ENCODE measurements at regions not wholly inside any gene's neighbourhood (a gene's known extent, or its start where the extent isn't known, plus 50 kb on each side); places are given as distances from the start of the nearest gene placed in this dataset.

DNA sequence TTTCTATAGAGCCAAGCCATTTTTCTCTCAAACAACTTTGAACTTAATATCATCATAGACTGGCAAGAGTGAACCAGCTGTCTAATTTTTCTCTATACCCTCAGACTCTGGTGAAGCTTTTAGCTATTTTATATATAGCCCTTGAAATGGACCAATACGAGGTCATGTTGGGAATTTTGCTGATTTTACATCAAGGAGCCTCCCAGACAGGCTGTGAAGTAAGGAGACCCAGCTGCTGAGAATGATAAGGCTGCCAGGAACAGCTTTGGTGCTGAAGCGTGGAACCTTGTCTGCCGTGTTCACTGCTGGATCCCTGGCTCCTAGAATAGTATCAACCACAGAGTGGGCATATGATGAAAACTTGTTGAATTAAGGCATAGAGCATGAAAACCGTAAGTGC, 326.2 kb upstream of the NAV3 start:
- H3K4me3 ChIP-seq (ENCODE audit: low read depth in 1 of 2, low read length in 2 of 2), result no peak overlapping the region
- H4K20me1 ChIP-seq (ENCODE audit: insufficient read depth, low read length), result no peaks in the 10 kb centered on the region
- H3K9me3 ChIP-seq (ENCODE audit: insufficient read depth, low read length, severe bottlenecking), result no peaks in the 10 kb centered on the region
- H3K27me3 ChIP-seq (ENCODE audit: insufficient read depth, low read length, poor library complexity), result no peaks in the 10 kb centered on the region
- no peak overlapping the region for H3K4me2 ChIP-seq (ENCODE audit: insufficient read depth, low read length)
- H3K9ac ChIP-seq (ENCODE audit: low read depth, low read length), result no peak overlapping the region
- no peaks in the 10 kb centered on the region for H3K4me1 ChIP-seq (ENCODE audit: insufficient read depth, low read length)
- no peaks in the 10 kb centered on the region for H3K79me2 ChIP-seq (ENCODE audit: insufficient read depth, low read length)
- H2AFZ ChIP-seq (ENCODE audit: low read depth, low read length), result no peak overlapping the region
- DNase-seq (no peak), ATAC-seq (ENCODE audit: insufficient read depth, low read depth) (no peak)
- H3K27ac ChIP-seq (ENCODE audit: low read length), result no peak overlapping the region
- TF ChIP-seq EZH2 (IDR thresholded peaks at IDR 0.05; ENCODE audit: borderline replicate concordance, low read depth, low read length, severe bottlenecking), result no peak
- TF ChIP-seq, protein P1, sequence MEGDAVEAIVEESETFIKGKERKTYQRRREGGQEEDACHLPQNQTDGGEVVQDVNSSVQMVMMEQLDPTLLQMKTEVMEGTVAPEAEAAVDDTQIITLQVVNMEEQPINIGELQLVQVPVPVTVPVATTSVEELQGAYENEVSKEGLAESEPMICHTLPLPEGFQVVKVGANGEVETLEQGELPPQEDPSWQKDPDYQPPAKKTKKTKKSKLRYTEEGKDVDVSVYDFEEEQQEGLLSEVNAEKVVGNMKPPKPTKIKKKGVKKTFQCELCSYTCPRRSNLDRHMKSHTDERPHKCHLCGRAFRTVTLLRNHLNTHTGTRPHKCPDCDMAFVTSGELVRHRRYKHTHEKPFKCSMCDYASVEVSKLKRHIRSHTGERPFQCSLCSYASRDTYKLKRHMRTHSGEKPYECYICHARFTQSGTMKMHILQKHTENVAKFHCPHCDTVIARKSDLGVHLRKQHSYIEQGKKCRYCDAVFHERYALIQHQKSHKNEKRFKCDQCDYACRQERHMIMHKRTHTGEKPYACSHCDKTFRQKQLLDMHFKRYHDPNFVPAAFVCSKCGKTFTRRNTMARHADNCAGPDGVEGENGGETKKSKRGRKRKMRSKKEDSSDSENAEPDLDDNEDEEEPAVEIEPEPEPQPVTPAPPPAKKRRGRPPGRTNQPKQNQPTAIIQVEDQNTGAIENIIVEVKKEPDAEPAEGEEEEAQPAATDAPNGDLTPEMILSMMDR (IDR thresholded peaks at IDR 0.05; ENCODE audit: borderline replicate concordance, extremely low read depth, low read length, poor library complexity, severe bottlenecking), result no peak
- no peaks in the 10 kb centered on the region for H3K36me3 ChIP-seq (ENCODE audit: insufficient read depth, low read length)

DNA sequence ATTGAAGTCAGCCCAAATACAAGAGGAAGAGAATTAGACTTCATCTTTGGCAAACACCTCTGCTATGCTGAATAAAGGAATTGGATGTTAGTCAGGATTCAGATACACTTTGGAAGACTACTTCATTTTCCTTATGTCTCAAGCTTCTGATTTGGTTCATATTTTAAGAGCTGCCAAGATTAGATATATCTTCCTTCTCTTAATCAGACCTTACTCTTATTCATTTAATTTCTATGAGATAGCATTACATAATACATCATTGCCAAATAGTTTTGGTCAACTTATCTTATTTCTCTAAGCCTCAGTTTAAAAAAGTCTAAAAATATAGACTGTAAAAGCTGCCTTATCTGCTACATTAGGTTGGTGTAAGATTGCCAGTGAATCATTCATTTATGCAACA, 330.6 kb upstream of the NAV3 start:
- Histone ChIP-seq H3K79me2 (ENCODE audit: insufficient read depth, low read length) (no peaks in the 10 kb centered on the region), H3K4me3 (ENCODE audit: low read depth in 1 of 2, low read length in 2 of 2) (no peak overlapping the region), H3K4me1 (ENCODE audit: insufficient read depth, low read length) (no peaks in the 10 kb centered on the region), H3K4me2 (ENCODE audit: insufficient read depth, low read length) (no peak overlapping the region), H3K27ac (ENCODE audit: low read length) (no peak overlapping the region), H3K36me3 (ENCODE audit: insufficient read depth, low read length) (no peaks in the 10 kb centered on the region), H3K27me3 (ENCODE audit: insufficient read depth, low read length, poor library complexity) (no peaks in the 10 kb centered on the region), H3K9ac (ENCODE audit: low read depth, low read length) (no peak overlapping the region), H3K9me3 (ENCODE audit: insufficient read depth, low read length, severe bottlenecking) (no peaks in the 10 kb centered on the region), H4K20me1 (ENCODE audit: insufficient read depth, low read length) (no peaks in the 10 kb centered on the region), H2AFZ (ENCODE audit: low read depth, low read length) (no peak overlapping the region)
- ATAC-seq (ENCODE audit: insufficient read depth, low read depth), result no peak
- TF ChIP-seq, protein P1 (IDR thresholded peaks at IDR 0.05; ENCODE audit: borderline replicate concordance, extremely low read depth, low read length, poor library complexity, severe bottlenecking), result no peak
- no peak for TF ChIP-seq EZH2 (IDR thresholded peaks at IDR 0.05; ENCODE audit: borderline replicate concordance, low read depth, low read length, severe bottlenecking)
- DNase-seq, result no peak

DNA sequence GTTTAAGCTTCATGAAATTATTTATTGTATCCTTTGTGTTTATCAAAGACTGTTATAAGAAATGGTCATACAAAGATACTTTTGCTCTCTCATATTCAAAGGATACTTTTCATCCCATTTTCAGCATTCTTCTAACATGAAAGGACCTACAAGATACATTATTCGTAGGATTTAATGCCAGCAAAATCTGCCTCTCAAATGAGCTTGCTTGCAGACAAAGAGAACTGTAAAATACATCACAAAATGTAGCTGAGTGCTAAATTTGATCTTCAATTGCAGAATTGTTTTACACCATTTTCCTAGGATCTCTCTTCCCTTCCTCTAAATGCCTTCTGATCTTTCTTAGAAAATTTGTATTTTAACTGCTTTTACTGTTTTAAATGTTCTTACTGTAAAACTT, 333.0 kb upstream of the NAV3 start:
- Histone ChIP-seq H3K36me3 (ENCODE audit: insufficient read depth, low read length) (no peaks in the 10 kb centered on the region), H3K27me3 (ENCODE audit: insufficient read depth, low read length, poor library complexity) (no peaks in the 10 kb centered on the region), H4K20me1 (ENCODE audit: insufficient read depth, low read length) (no peaks in the 10 kb centered on the region), H3K4me1 (ENCODE audit: insufficient read depth, low read length) (no peaks in the 10 kb centered on the region), H2AFZ (ENCODE audit: low read depth, low read length) (no peak overlapping the region), H3K9ac (ENCODE audit: low read depth, low read length) (no peak overlapping the region), H3K4me3 (ENCODE audit: low read depth in 1 of 2, low read length in 2 of 2) (no peak overlapping the region), H3K27ac (ENCODE audit: low read length) (no peak overlapping the region), H3K79me2 (ENCODE audit: insufficient read depth, low read length) (no peaks in the 10 kb centered on the region), H3K9me3 (ENCODE audit: insufficient read depth, low read length, severe bottlenecking) (no peaks in the 10 kb centered on the region), H3K4me2 (ENCODE audit: insufficient read depth, low read length) (no peak overlapping the region)
- no peak for DNase-seq
- no peak for ATAC-seq (ENCODE audit: insufficient read depth, low read depth)
- TF ChIP-seq, protein P1 (IDR thresholded peaks at IDR 0.05; ENCODE audit: borderline replicate concordance, extremely low read depth, low read length, poor library complexity, severe bottlenecking), result no peak
- no peak for TF ChIP-seq EZH2 (IDR thresholded peaks at IDR 0.05; ENCODE audit: borderline replicate concordance, low read depth, low read length, severe bottlenecking)

DNA sequence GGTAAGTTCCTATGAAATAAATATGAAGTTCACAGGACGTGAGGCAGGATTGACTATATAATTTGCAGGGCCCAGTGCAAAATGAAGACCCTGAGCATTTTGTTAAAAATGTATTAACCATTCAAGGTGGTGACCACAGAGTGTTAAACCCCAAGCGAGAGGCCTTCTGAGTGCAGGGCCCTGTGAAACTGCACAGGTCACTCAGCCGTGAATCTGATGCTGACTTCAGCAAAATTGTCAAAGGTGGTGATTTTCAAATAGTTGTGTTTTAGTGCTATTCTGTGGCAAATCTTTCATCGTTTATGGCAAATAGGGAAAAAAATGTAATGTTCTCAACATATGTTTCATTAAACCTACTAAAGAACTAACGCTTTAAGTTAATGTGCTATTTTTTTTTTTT, 334.0 kb upstream of the NAV3 start:
- Histone ChIP-seq H3K4me2 (ENCODE audit: insufficient read depth, low read length) (no peak overlapping the region), H3K4me3 (ENCODE audit: low read depth in 1 of 2, low read length in 2 of 2) (no peak overlapping the region), H3K79me2 (ENCODE audit: insufficient read depth, low read length) (no peaks in the 10 kb centered on the region), H3K27ac (ENCODE audit: low read length) (no peak overlapping the region), H2AFZ (ENCODE audit: low read depth, low read length) (no peak overlapping the region), H3K4me1 (ENCODE audit: insufficient read depth, low read length) (no peaks in the 10 kb centered on the region), H3K27me3 (ENCODE audit: insufficient read depth, low read length, poor library complexity) (no peaks in the 10 kb centered on the region), H3K9me3 (ENCODE audit: insufficient read depth, low read length, severe bottlenecking) (no peaks in the 10 kb centered on the region), H3K36me3 (ENCODE audit: insufficient read depth, low read length) (no peaks in the 10 kb centered on the region), H3K9ac (ENCODE audit: low read depth, low read length) (no peak overlapping the region), H4K20me1 (ENCODE audit: insufficient read depth, low read length) (no peaks in the 10 kb centered on the region)
- no peak for DNase-seq
- TF ChIP-seq EZH2 (IDR thresholded peaks at IDR 0.05; ENCODE audit: borderline replicate concordance, low read depth, low read length, severe bottlenecking), result no peak
- TF ChIP-seq, protein P1 (IDR thresholded peaks at IDR 0.05; ENCODE audit: borderline replicate concordance, extremely low read depth, low read length, poor library complexity, severe bottlenecking), result no peak
- no peak for ATAC-seq (ENCODE audit: insufficient read depth, low read depth)
